OCI-LY3 (cell line): ENCODE measurements at regions not wholly inside any gene's neighbourhood (a gene's known extent, or its start where the extent isn't known, plus 50 kb on each side); places are given as distances from the start of the nearest gene placed in this dataset.

Source experiments
- H2AFZ ChIP-seq: fragments of 200-600, 300-600 bp; shearing (Covaris generic); 2 replicates; pipeline ENCODE4 v1.6.0; 2014; ENCODE audit warnings: antibody characterized with exemption, low read depth, low read length
- H3K27ac ChIP-seq: fragments of 200-600, 300-600 bp; sonication (generic); 2 replicates; pipeline ENCODE4 v1.5.1; 2014; ENCODE audit warnings: mild to moderate bottlenecking, low read length, moderate library complexity, mixed read lengths
- H3K27me3 ChIP-seq: fragments of 200-600, 300-600 bp; sonication (generic); 2 replicates; pipeline ENCODE4 v1.6.1; 2014; ENCODE audit warnings: low read depth, low read length, mixed read lengths
- H3K36me3 ChIP-seq: fragments of 200-600, 300-600 bp; sonication (generic); replicated peaks from 2 replicates; pipeline ENCODE3; 2014; ENCODE audit warnings: low read depth, low read length, mixed read lengths
- H3K4me1 ChIP-seq: fragments of 300-600, 200-600 bp; sonication (generic); 2 replicates; pipeline ENCODE4 v1.6.1; 2014; ENCODE audit warnings: low read length, mixed read lengths
- H3K4me2 ChIP-seq: fragments of 200-600, 300-600 bp; sonication (generic); 2 replicates; pipeline ENCODE4 v1.6.1; 2014; ENCODE audit warnings: low read length, mixed read lengths
- H3K4me3 ChIP-seq: fragments of 300-600, 200-600 bp; sonication (generic); 2 replicates; pipeline ENCODE4 v1.5.1; 2014; ENCODE audit warnings: antibody characterized with exemption, mild to moderate bottlenecking, low read length, moderate library complexity
- H3K79me2 ChIP-seq: fragments of 300-600, 200-600 bp; shearing (Covaris generic); 2 replicates; pipeline ENCODE4 v1.6.1; 2014; ENCODE audit warnings: mild to moderate bottlenecking, low read length, mixed read lengths
- H3K9ac ChIP-seq: fragments of 300-600, 200-600 bp; shearing (Covaris generic); 2 replicates; pipeline ENCODE4 v1.6.0; 2014; ENCODE audit warnings: mild to moderate bottlenecking, low read length, moderate library complexity
- H3K9me3 ChIP-seq: fragments of 200-600, 300-600 bp; shearing (Covaris generic); 2 replicates; pipeline ENCODE4 v1.6.1; 2014; ENCODE audit warnings: low read length, mixed read lengths; ENCODE audit not compliant: insufficient read depth
- H4K20me1 ChIP-seq: fragments of 200-600, 300-600 bp; sonication (generic); 2 replicates; pipeline ENCODE4 v1.6.1; 2016; ENCODE audit warnings: low read length, mixed read lengths; ENCODE audit not compliant: insufficient read depth
- CTCF ChIP-seq: fragments of 200-600, 300-600 bp; sonication (generic); IDR thresholded peaks from 2 replicates; pipeline ENCODE4 v1.5.1; 2014; ENCODE audit warnings: antibody characterized with exemption, low read length, low read depth
- EZH2phosphoT487 ChIP-seq: fragments of 200-600 bp; shearing (Covaris generic); IDR thresholded peaks from 2 replicates; pipeline ENCODE4 v1.6.1; 2018; ENCODE audit warnings: antibody characterized with exemption, mixed run types, low read depth

GRCh38 chr7:46191296-46191695, 270.2 kb upstream of the IGFBP3 start:
- Histone ChIP-seq H3K4me2 (no peak overlapping the region), H3K9me3 (no peaks in the 10 kb centered on the region), H4K20me1 (no peaks in the 10 kb centered on the region), H3K27me3 (no peaks in the 10 kb centered on the region), H3K36me3 (no peaks in the 10 kb centered on the region), H2AFZ (no peak overlapping the region), H3K4me3 (no peak overlapping the region), H3K9ac (no peak overlapping the region), H3K27ac (no peak overlapping the region), H3K4me1 (peaks cover 4% of the 10 kb centered on the region; the same call in 1 of the 2 replicates), H3K79me2 (no peaks in the 10 kb centered on the region)
- TF ChIP-seq EZH2phosphoT487 = no peak
- TF ChIP-seq CTCF = no peak

GRCh38 chr7:46189255-46189790, 268.3 kb upstream of the IGFBP3 start:
- no peak overlapping the region for H2AFZ ChIP-seq
- no peaks in the 10 kb centered on the region for H3K9me3 ChIP-seq
- no peak overlapping the region for H3K4me3 ChIP-seq
- no peak overlapping the region for H3K27ac ChIP-seq
- TF ChIP-seq EZH2phosphoT487 = no peak
- no peak for TF ChIP-seq CTCF
- no peaks in the 10 kb centered on the region for H4K20me1 ChIP-seq
- no peaks in the 10 kb centered on the region for H3K79me2 ChIP-seq
- no peak overlapping the region for H3K9ac ChIP-seq
- H3K4me1 ChIP-seq = peaks cover 4% of the 10 kb centered on the region; the same call in 1 of the 2 replicates
- H3K36me3 ChIP-seq = no peaks in the 10 kb centered on the region
- H3K4me2 ChIP-seq = no peak overlapping the region
- H3K27me3 ChIP-seq = no peaks in the 10 kb centered on the region

GRCh38 chr7:46186131-46186530, 265.1 kb upstream of the IGFBP3 start:
- Histone ChIP-seq H3K4me2 (no peak overlapping the region), H3K4me1 (peaks cover 4% of the 10 kb centered on the region; the same call in 1 of the 2 replicates), H4K20me1 (no peaks in the 10 kb centered on the region), H3K27me3 (no peaks in the 10 kb centered on the region), H3K9ac (no peak overlapping the region), H3K36me3 (no peaks in the 10 kb centered on the region), H3K27ac (no peak overlapping the region), H3K79me2 (no peaks in the 10 kb centered on the region), H2AFZ (no peak overlapping the region), H3K4me3 (no peak overlapping the region), H3K9me3 (no peaks in the 10 kb centered on the region)
- TF ChIP-seq CTCF (no peak), EZH2phosphoT487 (no peak)

- H3K4me3 ChIP-seq = no peak overlapping the region
- no peak overlapping the region for H3K27ac ChIP-seq
- no peaks in the 10 kb centered on the region for H3K27me3 ChIP-seq
- no peaks in the 10 kb centered on the region for H3K9me3 ChIP-seq
- TF ChIP-seq CTCF (no peak), EZH2phosphoT487 (no peak)
- no peak overlapping the region for H3K4me2 ChIP-seq
- no peaks in the 10 kb centered on the region for H3K79me2 ChIP-seq
- H3K9ac ChIP-seq = no peak overlapping the region
- no peaks in the 10 kb centered on the region for H3K36me3 ChIP-seq
- no peak overlapping the region for H2AFZ ChIP-seq
- H4K20me1 ChIP-seq = no peaks in the 10 kb centered on the region
- H3K4me1 ChIP-seq = no peaks in the 10 kb centered on the region
These were observed 258.1 kb upstream of the IGFBP3 start for GRCh38 chr7:46179061-46179610.
